ENCODE measurements at regions not wholly inside any gene's neighbourhood (a gene's known extent, or its start where the extent isn't known, plus 50 kb on each side); places are given as distances from the start of the nearest gene placed in this dataset.

DNA sequence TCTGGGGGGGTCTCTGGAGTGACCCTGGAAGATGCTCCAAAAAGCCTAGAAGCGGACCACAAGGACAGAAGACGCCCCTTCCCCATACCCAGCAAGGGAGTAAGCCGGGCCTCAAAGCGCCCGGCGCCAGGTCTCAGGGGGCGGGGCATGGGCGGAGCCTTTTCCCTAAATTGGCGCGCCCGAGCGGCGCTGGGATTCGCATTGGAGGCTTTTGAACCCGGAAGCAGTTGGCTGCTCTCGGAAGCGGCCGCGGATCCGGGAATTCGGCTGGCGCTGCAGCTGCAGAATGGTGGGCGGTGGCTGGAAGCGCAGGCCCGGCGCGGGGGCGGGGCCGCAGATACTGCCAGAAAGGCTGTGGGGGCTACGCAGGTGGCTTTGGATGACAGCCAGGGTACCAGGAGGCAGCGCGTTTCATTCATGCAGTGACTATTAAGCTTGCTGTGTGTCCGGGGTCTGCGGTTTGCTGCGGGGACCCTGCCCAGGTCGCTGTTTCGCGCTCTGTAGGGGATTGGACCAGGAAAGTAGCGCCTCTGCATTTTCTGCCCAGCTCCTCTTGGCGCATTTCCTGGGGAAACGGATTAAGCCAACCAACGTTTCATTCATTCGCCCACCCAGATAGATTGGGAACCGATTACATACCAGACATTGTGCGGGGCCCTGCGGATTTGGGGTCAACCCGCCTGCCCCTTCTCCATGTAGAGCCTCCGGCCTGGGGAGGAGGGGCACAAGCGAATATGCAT is 83.0 kb upstream of the FREM1 start:
- TF ChIP-seq CTCF (conservative IDR thresholded peaks at IDR 0.05; ENCODE audit: low read depth, low read length): no peak
- no peak for TF ChIP-seq EZH2 (IDR thresholded peaks at IDR 0.05; ENCODE audit: borderline replicate concordance, low read depth, low read length, poor library complexity, severe bottlenecking)

All from A673 (cell line).